Motor neuron (in vitro differentiated cells): ENCODE measurements at regions not wholly inside any gene's neighbourhood (a gene's known extent, or its start where the extent isn't known, plus 50 kb on each side); places are given as distances from the start of the nearest gene placed in this dataset.

ENCODE experiments used
- ATAC-seq, 8 experiments: fragments of 200-7000 bp; cut with Tn5 transposase; replicated peaks in 6 of 8; 2 replicates each; pipeline ENCODE4 v1.8.0; 2021; ENCODE audit warnings: mild to moderate bottlenecking in 8 of 8, moderate library complexity in 8 of 8
- H3K27ac ChIP-seq, 2 donors: fragments of 250-450 bp; sonication (Bioruptor Pico); 2 replicates each; pipeline ENCODE4 v1.9.0; 2021; ENCODE audit warnings: antibody characterized with exemption in 2 of 2, mild to moderate bottlenecking in 2 of 2, moderate library complexity in 1 of 2
- H3K4me1 ChIP-seq, 2 donors: fragments of 250-450 bp; sonication (Bioruptor Pico); replicated peaks in 1 of 2; 2 replicates each; pipeline ENCODE4 v1.6.1; 2021; ENCODE audit warnings: antibody characterized with exemption in 2 of 2, mild to moderate bottlenecking in 2 of 2, moderate library complexity in 1 of 2
- H3K4me3 ChIP-seq, 5 donors: fragments of 250-450 bp; sonication (Bioruptor Pico); 2 replicates each; pipeline ENCODE4 v1.9.0; 2021; ENCODE audit warnings: antibody characterized with exemption in 5 of 5, mild to moderate bottlenecking in 5 of 5, moderate library complexity in 4 of 5
- WGBS, 10 experiments: fragments of 450-650 bp; shearing (Covaris generic); methylation state at CpG; one replicate each; pipeline ENCODE4 v1.0.0; 2022; 5-methylcytosine and 5-hydroxymethylcytosine counted together
- in situ Hi-C, 9 experiments: fragments of 400-800 bp; cut with MboI; loops; one replicate each; pipeline ENCODE4 v1.15.0; 2021; ENCODE audit warnings: low sequenced_read_pairs in 9 of 9, low pct_unique_long_range_greater_than_20kb in 2 of 9; ENCODE audit not compliant: unreplicated experiment in 9 of 9

DNA sequence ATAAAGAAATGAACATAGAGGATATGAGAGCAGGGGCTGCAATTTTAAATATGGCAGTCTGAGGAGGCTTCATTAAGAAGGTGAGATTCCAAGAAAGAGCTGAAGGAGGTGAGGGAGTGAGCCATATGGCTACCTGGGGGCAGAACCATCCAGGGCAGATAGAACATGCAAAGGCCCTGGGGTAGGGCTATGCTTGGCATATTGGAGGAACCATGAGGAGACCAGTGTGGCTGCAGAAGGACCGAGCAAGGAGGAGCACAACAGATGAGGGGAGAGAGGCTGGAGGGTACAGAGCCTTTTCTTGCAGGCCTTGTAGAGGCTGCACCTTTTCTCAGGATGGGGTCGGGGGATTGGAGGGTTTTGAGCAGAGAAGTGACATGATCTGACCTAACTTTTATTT, 69.5 kb upstream of the GATA6 start:
- ATAC-seq, result no peak
- no peaks in the 10 kb centered on the region for H3K4me1 ChIP-seq
- no peak overlapping the region for H3K4me3 ChIP-seq
- 0 to 100% (median 45%) methylated on average over 1 to 2 of the region's 2 CpGs; no CpG with 5 or more reads in 2 of the 10 experiments for WGBS, 10 experiments
- no peak overlapping the region for H3K27ac ChIP-seq
- in situ Hi-C loops, result no loop called here

DNA sequence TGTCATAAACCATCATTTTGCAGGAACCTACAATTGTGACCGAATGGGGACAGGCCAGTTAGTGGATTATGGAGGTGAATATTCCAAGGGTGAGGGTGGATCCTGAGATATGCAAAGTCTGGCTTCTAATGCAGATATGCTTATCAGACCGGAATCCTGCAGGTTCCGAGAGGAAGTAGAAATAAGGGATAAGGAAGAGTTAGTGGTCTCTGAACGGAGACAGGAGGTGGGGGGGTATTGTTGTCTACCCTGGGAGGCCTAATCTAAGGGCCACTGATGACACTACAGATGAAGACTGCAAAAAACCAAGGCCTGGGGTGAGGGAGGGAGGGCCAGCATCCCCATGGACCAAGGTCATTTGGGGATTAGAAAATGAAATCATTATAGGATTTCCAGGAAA, 67.7 kb upstream of the GATA6 start:
- in situ Hi-C loops, result no loop called here
- H3K4me1 ChIP-seq, result no peaks in the 10 kb centered on the region
- peak in 1 of 8 experiments; percentile 23 for ATAC-seq
- no peak overlapping the region for H3K27ac ChIP-seq
- no peak overlapping the region for H3K4me3 ChIP-seq
- 36 to 100% (median 91%) methylated on average over 2 to 4 of the region's 4 CpGs; no CpG with 5 or more reads in 5 of the 10 experiments for WGBS, 10 experiments

- in situ Hi-C loops, result no loop called here
- H3K27ac ChIP-seq, result no peak overlapping the region
Observed at GRCh38 chr18:22102953-22103646, 66.3 kb upstream of the GATA6 start.

DNA sequence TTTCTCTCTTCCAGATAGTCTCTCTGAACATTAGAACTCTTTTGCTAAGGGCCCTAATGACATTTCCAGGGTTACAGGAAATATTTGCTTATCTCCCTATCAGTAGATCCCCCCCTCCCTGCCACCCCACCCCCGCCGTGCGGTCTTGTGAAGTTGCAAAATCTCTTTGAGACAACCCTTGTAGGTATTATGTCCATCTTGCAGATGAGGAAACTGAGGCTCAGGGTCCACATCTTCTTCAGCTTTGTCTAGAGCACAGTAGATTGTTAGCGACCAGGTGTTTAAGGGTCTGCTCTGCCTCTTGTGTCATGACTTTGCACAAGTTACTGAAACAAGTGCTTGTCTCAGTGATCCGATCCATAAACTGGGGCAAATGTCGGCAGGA, 65.8 kb upstream of the GATA6 start:
- 50 to 100% (median 97%) methylated on average over 1 to 3 of the region's 6 CpGs; no CpG with 5 or more reads in 6 of the 10 experiments for WGBS, 10 experiments
- no peak for ATAC-seq
- no peaks in the 10 kb centered on the region for H3K4me1 ChIP-seq
- in situ Hi-C loops, result no loop called here
- H3K4me3 ChIP-seq, result no peak overlapping the region
- H3K27ac ChIP-seq, result no peak overlapping the region

More at GRCh38 chr18:22102953-22103646, 66.3 kb upstream of the GATA6 start:
- Histone ChIP-seq H3K4me1 (no peaks in the 10 kb centered on the region), H3K4me3 (no peak overlapping the region)
- no peak for ATAC-seq
- 20 to 100% (median 63%) methylated on average over 1 to 7 of the region's 7 CpGs; no CpG with 5 or more reads in 1 of the 10 experiments for WGBS, 10 experiments

- in situ Hi-C loops, result no loop called here
- H3K4me1 ChIP-seq, result no peaks in the 10 kb centered on the region
- 50 to 100% (median 89%) methylated on average over 1 to 4 of the region's 4 CpGs; no CpG with 5 or more reads in 1 of the 10 experiments for WGBS, 10 experiments
- peak in 1 of 8 experiments; percentile 16 for ATAC-seq
- H3K4me3 ChIP-seq, result no peak overlapping the region
- no peak overlapping the region for H3K27ac ChIP-seq
Observed at GRCh38 chr18:22106536-22107292, 62.7 kb upstream of the GATA6 start.

DNA sequence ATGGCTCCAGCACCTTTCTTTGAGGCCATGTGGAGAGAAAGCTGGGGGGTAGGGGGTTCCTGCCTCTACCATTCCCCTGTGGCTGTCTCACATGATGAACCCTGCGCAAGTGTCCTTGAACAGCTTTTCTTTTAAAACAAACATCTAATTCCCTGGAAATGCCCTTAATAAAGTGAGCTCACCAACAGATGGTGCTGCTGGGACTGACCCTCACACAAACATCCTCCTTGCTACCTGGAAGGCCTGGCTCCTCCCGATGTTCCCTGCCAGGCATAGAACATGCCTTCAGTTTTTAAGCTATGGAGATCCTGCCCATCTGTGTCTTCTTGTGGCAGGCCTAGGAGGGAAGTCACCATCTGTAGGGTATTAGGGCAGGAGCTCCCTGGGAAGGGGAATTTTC, 60.7 kb upstream of the GATA6 start:
- no peak for ATAC-seq

DNA sequence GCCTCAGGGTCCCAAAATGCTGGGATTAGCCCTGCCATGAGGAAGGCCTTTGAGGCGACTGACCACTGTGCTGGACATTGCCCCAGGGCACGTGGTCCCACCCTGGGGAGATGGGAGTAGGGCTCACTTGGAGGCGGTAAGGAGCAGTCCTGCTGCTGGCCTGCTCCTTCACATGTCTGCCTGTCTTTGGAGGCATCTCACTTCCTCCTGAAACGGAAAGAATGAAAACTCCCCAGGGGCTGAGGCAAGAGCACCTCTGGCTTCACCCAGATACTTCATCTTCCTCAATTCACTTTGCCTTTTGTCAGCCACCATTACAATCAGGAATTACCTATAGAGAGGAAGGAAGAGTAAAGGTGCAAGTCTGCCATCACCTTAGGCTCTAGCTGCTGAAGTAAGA, 59.9 kb upstream of the GATA6 start:
- no peak for ATAC-seq
- in situ Hi-C loops, result no loop called here
- 80 to 100% (median 98%) methylated on average over 1 to 3 of the region's 4 CpGs; no CpG with 5 or more reads in 6 of the 10 experiments for WGBS, 10 experiments
- Histone ChIP-seq H3K4me1 (no peaks in the 10 kb centered on the region), H3K4me3 (no peak overlapping the region), H3K27ac (no peak overlapping the region)

More for the DNA sequence above, 60.7 kb upstream of the GATA6 start:
- Histone ChIP-seq H3K4me1 (no peaks in the 10 kb centered on the region), H3K27ac (no peak overlapping the region), H3K4me3 (no peak overlapping the region)
- in situ Hi-C loops, result no loop called here
- 0 to 100% (median 80%) methylated on average over 1 of the region's 2 CpGs; no CpG with 5 or more reads in 7 of the 10 experiments for WGBS, 10 experiments

- in situ Hi-C loops, result no loop called here
- 0 to 80% (median 50%) methylated on average over 1 to 6 of the region's 9 CpGs; no CpG with 5 or more reads in 3 of the 10 experiments for WGBS, 10 experiments
- Histone ChIP-seq H3K4me3 (no peak overlapping the region), H3K27ac (no peak overlapping the region), H3K4me1 (no peaks in the 10 kb centered on the region)
- no peak for ATAC-seq
Observed at GRCh38 chr18:22110461-22110924, 58.9 kb upstream of the GATA6 start.

- peak in 1 of 8 experiments; percentile 49 for ATAC-seq
- in situ Hi-C loops, result no loop called here
- Histone ChIP-seq H3K4me3 (no peak overlapping the region), H3K4me1 (no peaks in the 10 kb centered on the region), H3K27ac (no peak overlapping the region)
- WGBS, 10 experiments, result 41 to 100% (median 76%) methylated on average over 1 to 5 of the region's 5 CpGs; no CpG with 5 or more reads in 2 of the 10 experiments
Observed at GRCh38 chr18:22112215-22112614, 57.2 kb upstream of the GATA6 start.

DNA sequence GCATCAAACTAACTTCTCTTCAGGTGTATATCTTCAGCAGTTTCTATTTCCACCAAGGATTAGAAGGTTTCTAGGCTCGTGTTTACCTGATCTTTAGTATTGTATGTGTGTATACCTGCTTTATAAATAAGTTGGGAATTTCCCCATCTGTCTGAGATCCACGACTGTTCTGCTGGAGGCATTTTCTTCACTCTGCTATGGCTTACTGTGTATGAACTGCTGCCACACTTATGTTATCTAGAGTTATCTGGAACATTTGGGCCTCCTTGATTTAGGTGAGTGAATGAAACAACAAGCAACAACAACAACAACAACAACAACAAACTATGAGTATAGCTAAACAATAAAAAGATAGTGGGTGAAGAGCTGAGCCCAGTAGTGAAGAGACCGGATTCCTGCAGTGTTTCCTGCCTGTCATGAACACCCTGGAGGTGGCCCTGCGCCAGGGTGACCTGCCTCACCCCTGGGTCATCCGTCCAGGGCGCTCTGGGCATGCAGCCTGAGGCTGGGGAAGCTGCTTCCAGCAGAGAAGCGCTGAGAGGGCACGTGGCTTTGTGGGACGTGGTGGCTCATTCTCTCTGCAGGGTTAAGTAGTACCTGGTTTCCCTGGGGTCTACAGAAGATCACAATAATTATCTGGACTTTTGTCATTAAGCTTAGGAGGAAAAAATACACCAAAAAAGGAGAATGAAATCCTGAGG, 56.1 kb upstream of the GATA6 start:
- in situ Hi-C loops, result no loop called here
- no peaks in the 10 kb centered on the region for H3K4me1 ChIP-seq
- no peak overlapping the region for H3K4me3 ChIP-seq
- no peak overlapping the region for H3K27ac ChIP-seq
- ATAC-seq, result no peak
- WGBS, 10 experiments, result 20 to 94% (median 78%) methylated on average over 1 to 7 of the region's 9 CpGs; no CpG with 5 or more reads in 1 of the 10 experiments

DNA sequence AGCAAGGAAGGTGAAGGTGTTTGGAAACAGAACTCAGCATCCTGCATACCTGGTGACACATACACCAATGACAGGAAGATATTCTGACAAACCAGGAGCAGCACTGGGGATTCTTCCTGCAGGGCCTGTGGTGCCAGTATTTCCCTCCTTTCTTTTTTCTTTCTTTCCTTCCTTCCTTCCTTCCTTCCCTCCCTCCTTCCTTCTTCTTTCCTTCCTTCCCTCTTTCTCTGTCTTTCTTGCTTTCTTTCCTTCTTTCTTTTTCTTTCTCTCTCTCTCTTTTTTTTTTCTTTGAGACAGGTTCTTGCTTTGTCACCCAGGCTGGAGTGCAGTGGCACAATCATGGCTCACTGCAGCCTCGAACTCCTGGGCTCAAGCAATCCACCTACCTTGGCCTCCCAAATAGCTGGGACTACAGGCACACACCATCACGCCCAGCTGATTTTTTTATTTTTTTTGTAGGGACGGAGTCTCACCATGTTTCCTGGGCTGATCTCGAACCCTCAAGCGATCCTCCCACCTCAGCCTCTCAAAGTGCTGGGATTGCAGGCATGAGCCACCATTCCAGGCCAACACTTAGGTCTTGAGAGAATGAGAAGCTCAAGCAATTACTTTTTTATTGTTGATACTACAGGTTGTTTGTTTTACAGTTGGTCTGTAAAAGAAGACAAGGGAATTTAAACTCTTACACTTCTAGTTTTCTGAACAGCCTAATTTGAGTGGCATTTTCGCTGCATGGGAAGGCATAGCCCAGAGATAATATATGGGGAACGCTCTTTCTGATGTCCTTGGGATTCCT, 54.7 kb upstream of the GATA6 start:
- WGBS, 10 experiments, result 16 to 95% (median 78%) methylated on average over 2 to 7 of the region's 7 CpGs
- no peaks in the 10 kb centered on the region for H3K4me1 ChIP-seq
- ATAC-seq, result no peak
- in situ Hi-C loops, result no loop called here
- no peak overlapping the region for H3K27ac ChIP-seq
- H3K4me3 ChIP-seq, result no peak overlapping the region

GRCh38 chr18:22115573-22115972, 53.8 kb upstream of the GATA6 start:
- no peaks in the 10 kb centered on the region for H3K4me1 ChIP-seq
- in situ Hi-C loops, result no loop called here

More at GRCh38 chr18:22115573-22115972, 53.8 kb upstream of the GATA6 start:
- WGBS, 10 experiments, result 0 to 63% (median 42%) methylated on average over 1 to 4 of the region's 4 CpGs; no CpG with 5 or more reads in 4 of the 10 experiments
- Histone ChIP-seq H3K4me3 (no peak overlapping the region), H3K27ac (no peak overlapping the region)
- peak in 1 of 8 experiments; percentile 40 for ATAC-seq
